Keratinocyte (primary cell): ENCODE measurements at regions not wholly inside any gene's neighbourhood (a gene's known extent, or its start where the extent isn't known, plus 50 kb on each side); places are given as distances from the start of the nearest gene placed in this dataset.

Experiments used
- DNase-seq: peaks from one replicate; pipeline ENCODE4 v3.0.0-alpha.2; 2011; ENCODE audit warnings: low read depth, missing footprints, low spot score
- FAIRE-seq: peaks from 2 replicates; lab custom pipeline; 2011; peaks lifted over from hg19 to GRCh38; lab: Jason Lieb, UNC
- H2AFZ ChIP-seq: 2 replicates; pipeline ENCODE4 v1.6.0; 2012; ENCODE audit warnings: low read length, control low read depth, inconsistent platforms; ENCODE audit not compliant: control insufficient read depth
- H3K27ac ChIP-seq: 2 replicates; pipeline ENCODE4 v1.5.1; 2011; ENCODE audit warnings: low read length; ENCODE audit not compliant: control insufficient read depth, insufficient read depth
- H3K27me3 ChIP-seq: 3 replicates; pipeline ENCODE4 v1.6.0; 2011; ENCODE audit warnings: low read length; ENCODE audit not compliant: control insufficient read depth, insufficient read depth; ENCODE audit errors: extremely low read depth
- H3K36me3 ChIP-seq, 2 experiments: 2 replicates in 1 of 2; 3 replicates in 1 of 2; pipeline ENCODE4 v1.5.1; 2011; ENCODE audit warnings: low read length in 2 of 2, mild to moderate bottlenecking in 1 of 2; ENCODE audit not compliant: control insufficient read depth in 2 of 2, insufficient read depth in 2 of 2; ENCODE audit errors: extremely low read depth in 1 of 2
- H3K4me1 ChIP-seq: 3 replicates; pipeline ENCODE4 v1.5.1; 2011; ENCODE audit warnings: low read length; ENCODE audit not compliant: control insufficient read depth, insufficient read depth; ENCODE audit errors: extremely low read depth
- H3K4me2 ChIP-seq: 3 replicates; pipeline ENCODE4 v1.6.0; 2011; ENCODE audit warnings: low read depth, low read length; ENCODE audit not compliant: control insufficient read depth, insufficient read depth; ENCODE audit errors: extremely low read depth
- H3K4me3 ChIP-seq, 3 experiments: fragments of 200-600 bp in 1 of 3; sonication (generic) in 1 of 3; 2 replicates in 2 of 3; 3 replicates in 1 of 3; pipeline ENCODE4 v1.5.1; 2011 to 2016; ENCODE audit warnings: low read length in 3 of 3, mild to moderate bottlenecking in 3 of 3, control low read depth in 2 of 3, inconsistent platforms in 1 of 3, low read depth in 1 of 3, mixed read lengths in 1 of 3, mixed run types in 1 of 3, moderate library complexity in 1 of 3; ENCODE audit not compliant: control insufficient read depth in 2 of 3, insufficient read depth in 2 of 3; ENCODE audit errors: extremely low read depth in 1 of 3
- H3K79me2 ChIP-seq: 2 replicates; pipeline ENCODE4 v1.6.0; 2012; ENCODE audit warnings: low read length; ENCODE audit not compliant: control insufficient read depth, insufficient read depth
- H3K9ac ChIP-seq: 3 replicates; pipeline ENCODE4 v1.6.0; 2011; ENCODE audit warnings: low read length; ENCODE audit not compliant: control insufficient read depth, insufficient read depth; ENCODE audit errors: extremely low read depth
- H3K9me1 ChIP-seq: 3 replicates; pipeline ENCODE4 v1.6.0; 2011; ENCODE audit warnings: low read length; ENCODE audit not compliant: control insufficient read depth, insufficient read depth; ENCODE audit errors: extremely low read depth
- H3K9me3 ChIP-seq: 2 replicates; pipeline ENCODE4 v1.5.1; 2012; ENCODE audit warnings: low read depth, low read length; ENCODE audit not compliant: control insufficient read depth
- H4K20me1 ChIP-seq: 3 replicates; pipeline ENCODE4 v1.6.0; 2011; ENCODE audit warnings: low read length; ENCODE audit not compliant: control insufficient read depth, insufficient read depth; ENCODE audit errors: extremely low read depth
- CTCF ChIP-seq, 3 experiments: IDR thresholded peaks in 1 of 3; conservative IDR thresholded peaks in 1 of 3; optimal IDR thresholded peaks in 1 of 3; 2 replicates in 2 of 3; 3 replicates in 1 of 3; pipeline versions ENCODE3 to v1.5.1; 2011; ENCODE audit warnings: low read length in 3 of 3, mild to moderate bottlenecking in 3 of 3, moderate library complexity in 2 of 3, control low read depth in 1 of 3, inconsistent platforms in 1 of 3; ENCODE audit not compliant: insufficient read depth in 2 of 3; ENCODE audit errors: extremely low read depth in 1 of 3
- EZH2 ChIP-seq: IDR thresholded peaks from one replicate; pipeline ENCODE4 v1.6.1; 2012; ENCODE audit warnings: inconsistent platforms, mild to moderate bottlenecking, low read length, moderate library complexity
- dilution Hi-C: fragments of 300-500 bp; cut with MboI; formaldehyde crosslinking; loops from one replicate; pipeline ENCODE4 v1.7.0; 2020; ENCODE audit warnings: low sequenced_read_pairs; ENCODE audit not compliant: extremely low pct_ligation_motif_present

DNA sequence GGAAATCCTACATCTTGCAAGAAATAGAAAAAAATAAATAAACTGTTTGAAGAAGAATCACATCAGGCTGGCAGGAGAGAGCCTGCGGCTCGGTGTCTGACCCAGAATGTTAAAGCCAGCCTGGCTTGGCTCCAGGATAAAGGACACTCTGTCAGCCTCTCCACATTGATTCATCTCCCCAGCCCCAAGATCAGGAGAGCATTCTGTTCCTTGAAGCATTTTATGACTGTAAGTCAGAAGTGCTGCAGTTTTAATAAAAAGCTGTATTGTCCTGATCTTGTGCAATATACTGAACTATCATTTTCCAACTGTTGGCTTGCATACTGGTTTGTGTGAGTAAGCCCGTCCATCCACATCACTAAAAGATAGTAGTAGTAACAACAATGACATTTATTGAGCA, 426.6 kb downstream of the HAPSTR1 start:
- no peaks in the 10 kb centered on the region for H3K9me3 ChIP-seq
- dilution Hi-C loops = no loop called here
- H3K36me3 ChIP-seq = no peaks in the 10 kb centered on the region
- no peaks in the 10 kb centered on the region for H3K79me2 ChIP-seq
- H3K4me1 ChIP-seq = no peaks in the 10 kb centered on the region
- H3K27ac ChIP-seq = no peak overlapping the region
- H3K4me2 ChIP-seq = no peak overlapping the region
- no peak overlapping the region for H3K4me3 ChIP-seq
- no peaks in the 10 kb centered on the region for H3K9me1 ChIP-seq
- FAIRE-seq (no peak), DNase-seq (no peak)
- TF ChIP-seq CTCF (optimal IDR thresholded peaks at IDR 0.05 in 1 of 3, IDR thresholded peaks at IDR 0.05 in 1 of 3, conservative IDR thresholded peaks at IDR 0.05 in 1 of 3; ENCODE audit: extremely low read depth in 1 of 3, insufficient read depth in 2 of 3, low read length in 3 of 3) = no peak
- no peak for TF ChIP-seq EZH2
- H3K27me3 ChIP-seq = no peaks in the 10 kb centered on the region
- H2AFZ ChIP-seq = no peak overlapping the region
- no peak overlapping the region for H3K9ac ChIP-seq
- H4K20me1 ChIP-seq = no peaks in the 10 kb centered on the region

GRCh38 chr16:9518581-9518980, 427.1 kb downstream of the HAPSTR1 start:
- H3K4me1 ChIP-seq = no peaks in the 10 kb centered on the region
- FAIRE-seq (no peak), DNase-seq (no peak)
- H3K36me3 ChIP-seq = no peaks in the 10 kb centered on the region
- no peak for TF ChIP-seq CTCF (optimal IDR thresholded peaks at IDR 0.05 in 1 of 3, IDR thresholded peaks at IDR 0.05 in 1 of 3, conservative IDR thresholded peaks at IDR 0.05 in 1 of 3; ENCODE audit: extremely low read depth in 1 of 3, insufficient read depth in 2 of 3, low read length in 3 of 3)
- no peak for TF ChIP-seq EZH2
- H4K20me1 ChIP-seq = no peaks in the 10 kb centered on the region
- no peak overlapping the region for H3K4me3 ChIP-seq
- no peaks in the 10 kb centered on the region for H3K79me2 ChIP-seq
- no peak overlapping the region for H3K27ac ChIP-seq
- no peaks in the 10 kb centered on the region for H3K9me3 ChIP-seq
- H3K27me3 ChIP-seq = no peaks in the 10 kb centered on the region
- dilution Hi-C loops = no loop called here
- no peaks in the 10 kb centered on the region for H3K9me1 ChIP-seq
- no peak overlapping the region for H3K4me2 ChIP-seq
- no peak overlapping the region for H3K9ac ChIP-seq
- no peak overlapping the region for H2AFZ ChIP-seq
